Pancreas (tissue), 10 donors: ENCODE measurements at regions not wholly inside any gene's neighbourhood (a gene's known extent, or its start where the extent isn't known, plus 50 kb on each side); places are given as distances from the start of the nearest gene placed in this dataset.

ENCODE experiments used
- ATAC-seq, 4 donors: fragments of 200-7000 bp; cut with Tn5 transposase; one replicate each; pipeline versions ENCODE4 v1.8.0 to v1.9.1; 2020; ENCODE audit warnings: mild to moderate bottlenecking in 4 of 4, moderate library complexity in 4 of 4
- DNase-seq, 6 donors: peaks; one replicate each; pipeline ENCODE4 v3.0.0-alpha.2; 2020
- FAIRE-seq: peaks from 2 replicates; lab custom pipeline; 2012; peaks lifted over from hg19 to GRCh38; lab: Jason Lieb, UNC
- H3K27ac ChIP-seq, 4 donors: fragments of 200-600 bp; sonication (generic); 1 replicate in 3 of 4; 2 replicates in 1 of 4; pipeline versions ENCODE4 v1.5.0 to v1.8.0; 2020
- H3K27me3 ChIP-seq, 4 donors: fragments of 200-600 bp; one replicate each; pipeline ENCODE4 v1.8.0; 2021
- H3K36me3 ChIP-seq, 3 donors: fragments of 200-600 bp; sonication (generic) in 1 of 3; one replicate each; pipeline versions ENCODE4 v1.5.0 to v1.8.0; 2020 to 2021
- H3K4me1 ChIP-seq, 3 donors: fragments of 200-600 bp; one replicate each; pipeline ENCODE4 v1.8.0; 2021
- H3K4me3 ChIP-seq, 4 donors: fragments of 200-600 bp; sonication (generic) in 2 of 4; one replicate each; pipeline versions ENCODE4 v1.5.0 to v1.8.0; 2020 to 2021
- H3K9me3 ChIP-seq, 4 donors: fragments of 200-600 bp; one replicate each; pipeline ENCODE4 v1.8.0; 2021
- WGBS, 2 donors: extraction: QIAGEN DNeasy Blood & Tissue Kit; methylation state at CpG; one replicate each; pipeline ENCODE4 v1.1.7; 2013; 5-methylcytosine and 5-hydroxymethylcytosine counted together
- intact Hi-C, 3 donors: fragments of 100-400 bp; cut with DNase I; formaldehyde crosslinking; loops; one replicate each; pipeline versions ENCODE4 v1.11.1 to v1.14.2; 2022
- TF ChIP-seq, protein P1 (sequence below), 4 donors: fragments of 200-600 bp; sonication (generic) in 3 of 4; IDR thresholded peaks; one replicate each; pipeline versions ENCODE4 v1.5.0 to v1.8.0; 2021; ENCODE audit warnings: antibody characterized with exemption in 4 of 4
- donor health status: healthy with polysubstance abuse.
- donor health status: DM: no; HTN: no; CAD: no; lungs with moderate emphysema.
- donor health status: DM: no; HTN: no; CAD: no.
- donor health status: control.
- donor health status: control.
- donor health status: Bipolar disorder and iron deficiency.
- donor health status: DM: yes; HTN: yes; CAD: no.
- donor health status: DM: no; HTN: no; CAD: no.
- donor health status: DM: no; HTN: no; CAD: no.
- donor health status: DM: yes; HTN: yes; CAD: no.

- H3K4me1 ChIP-seq, result no peaks in the 10 kb centered on the region
- intact Hi-C loops, result no loop called here
- FAIRE-seq, result no peak
Measured at GRCh38 chr7:11221984-11222383, 248.3 kb downstream of the PHF14 start.

GRCh38 chr7:11224535-11224934 lies 250.9 kb downstream of the PHF14 start:
- H3K9me3 ChIP-seq, result no peaks in the 10 kb centered on the region
- H3K27ac ChIP-seq, result no peak overlapping the region
- no peaks in the 10 kb centered on the region for H3K36me3 ChIP-seq
- TF ChIP-seq, protein P1, sequence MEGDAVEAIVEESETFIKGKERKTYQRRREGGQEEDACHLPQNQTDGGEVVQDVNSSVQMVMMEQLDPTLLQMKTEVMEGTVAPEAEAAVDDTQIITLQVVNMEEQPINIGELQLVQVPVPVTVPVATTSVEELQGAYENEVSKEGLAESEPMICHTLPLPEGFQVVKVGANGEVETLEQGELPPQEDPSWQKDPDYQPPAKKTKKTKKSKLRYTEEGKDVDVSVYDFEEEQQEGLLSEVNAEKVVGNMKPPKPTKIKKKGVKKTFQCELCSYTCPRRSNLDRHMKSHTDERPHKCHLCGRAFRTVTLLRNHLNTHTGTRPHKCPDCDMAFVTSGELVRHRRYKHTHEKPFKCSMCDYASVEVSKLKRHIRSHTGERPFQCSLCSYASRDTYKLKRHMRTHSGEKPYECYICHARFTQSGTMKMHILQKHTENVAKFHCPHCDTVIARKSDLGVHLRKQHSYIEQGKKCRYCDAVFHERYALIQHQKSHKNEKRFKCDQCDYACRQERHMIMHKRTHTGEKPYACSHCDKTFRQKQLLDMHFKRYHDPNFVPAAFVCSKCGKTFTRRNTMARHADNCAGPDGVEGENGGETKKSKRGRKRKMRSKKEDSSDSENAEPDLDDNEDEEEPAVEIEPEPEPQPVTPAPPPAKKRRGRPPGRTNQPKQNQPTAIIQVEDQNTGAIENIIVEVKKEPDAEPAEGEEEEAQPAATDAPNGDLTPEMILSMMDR (IDR thresholded peaks at IDR 0.05), result no peak
- ATAC-seq, result no peak
- intact Hi-C loops, result no loop called here
- H3K27me3 ChIP-seq, result no peaks in the 10 kb centered on the region
- no peak overlapping the region for H3K4me3 ChIP-seq
- H3K4me1 ChIP-seq, result no peaks in the 10 kb centered on the region
- DNase-seq, result no peak
- no peak for FAIRE-seq

More at GRCh38 chr7:11221984-11222383, 248.3 kb downstream of the PHF14 start:
- ATAC-seq (no peak), DNase-seq (no peak)
- no peaks in the 10 kb centered on the region for H3K27me3 ChIP-seq
- 41 to 63% methylated on average over 6 of the region's 6 CpGs for WGBS, 2 donors
- H3K36me3 ChIP-seq, result no peaks in the 10 kb centered on the region
- no peaks in the 10 kb centered on the region for H3K9me3 ChIP-seq
- H3K27ac ChIP-seq, result no peak overlapping the region
- H3K4me3 ChIP-seq, result no peak overlapping the region
- TF ChIP-seq, protein P1 (IDR thresholded peaks at IDR 0.05), result no peak

GRCh38 chr7:11228515-11228914 lies 254.8 kb downstream of the PHF14 start:
- H3K4me3 ChIP-seq, result no peak overlapping the region
- no peak overlapping the region for H3K27ac ChIP-seq
- 0 to 2% methylated on average over 2 of the region's 2 CpGs for WGBS, 2 donors
- H3K27me3 ChIP-seq, result no peaks in the 10 kb centered on the region
- peak in 4 of 6 donors; percentile 31 to 57 (median 43) for DNase-seq
- TF ChIP-seq, protein P1 (IDR thresholded peaks at IDR 0.05), result no peak
- FAIRE-seq, result no peak
- no peaks in the 10 kb centered on the region for H3K4me1 ChIP-seq
- H3K9me3 ChIP-seq, result no peaks in the 10 kb centered on the region
- ATAC-seq, result peak in 3 of 4 donors; percentile 41 to 75 (median 46)
- no peaks in the 10 kb centered on the region for H3K36me3 ChIP-seq
- intact Hi-C loops, result no loop called here

DNA sequence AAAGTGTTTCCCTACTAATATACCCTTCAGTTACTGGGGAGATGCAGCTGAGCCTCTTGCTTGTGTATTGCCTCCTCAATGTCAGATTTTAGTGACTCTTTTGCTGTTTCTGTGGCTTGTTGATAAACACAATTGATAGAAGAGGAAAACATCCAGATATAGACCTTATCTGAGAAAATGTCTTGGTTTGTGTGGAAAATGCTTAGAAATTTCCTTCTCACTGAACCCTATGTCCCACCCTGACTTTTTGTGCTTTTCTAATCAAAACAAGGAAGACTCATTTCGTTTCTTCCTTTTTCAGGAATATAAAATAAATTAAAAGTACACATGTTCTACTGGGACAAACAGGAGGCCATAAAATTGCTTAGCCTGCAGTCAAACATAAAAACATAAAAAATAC lies 257.5 kb downstream of the PHF14 start:
- DNase-seq (no peak), ATAC-seq (no peak), FAIRE-seq (no peak)
- Histone ChIP-seq H3K4me3 (no peak overlapping the region), H3K36me3 (no peaks in the 10 kb centered on the region), H3K27ac (no peak overlapping the region), H3K9me3 (no peaks in the 10 kb centered on the region), H3K27me3 (no peaks in the 10 kb centered on the region), H3K4me1 (no peaks in the 10 kb centered on the region)
- TF ChIP-seq, protein P1 (IDR thresholded peaks at IDR 0.05), result no peak
- intact Hi-C loops, result no loop called here
- 24 to 35% methylated on average over 1 of the region's 1 CpG for WGBS, 2 donors

DNA sequence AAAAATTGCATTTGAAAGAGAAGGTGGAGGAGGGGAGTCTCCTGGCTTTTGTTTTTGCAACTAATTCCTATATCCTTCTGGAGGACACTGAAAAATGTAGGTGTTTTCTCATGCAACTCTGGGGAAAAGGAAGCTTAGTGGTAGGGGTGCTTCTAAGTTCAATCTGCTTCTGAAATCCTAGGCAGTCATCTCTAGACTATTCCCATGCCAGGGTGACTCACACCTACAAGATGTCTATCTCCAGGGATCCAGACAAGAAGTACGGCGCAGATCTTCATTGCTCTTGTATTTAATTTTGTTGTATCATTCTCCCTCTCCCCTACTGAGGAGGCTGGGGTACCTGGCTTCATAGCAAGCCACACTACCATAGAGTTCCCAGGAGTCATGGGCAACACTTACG lies 258.8 kb downstream of the PHF14 start:
- Histone ChIP-seq H3K36me3 (no peaks in the 10 kb centered on the region), H3K9me3 (no peaks in the 10 kb centered on the region), H3K4me3 (no peak overlapping the region), H3K4me1 (peaks cover 0 to 7% (median 0%) of the 10 kb centered on the region in 3 donors), H3K27ac (no peak overlapping the region), H3K27me3 (no peaks in the 10 kb centered on the region)
- whole genome bisulfite sequencing, 2 donors, result 73 to 74% methylated on average over 3 of the region's 3 CpGs
- TF ChIP-seq, protein P1 (IDR thresholded peaks at IDR 0.05), result no peak
- ATAC-seq (no peak), DNase-seq (no peak), FAIRE-seq (no peak)
- intact Hi-C loops, result no loop called here
